Prostate gland (tissue), 2 donors: ENCODE measurements at regions not wholly inside any gene's neighbourhood (a gene's known extent, or its start where the extent isn't known, plus 50 kb on each side); places are given as distances from the start of the nearest gene placed in this dataset.

ENCODE experiments used
- DNase-seq: peaks from one replicate; pipeline ENCODE4 v3.0.0-alpha.2; 2019; ENCODE audit warnings: low spot score
- H3K27ac ChIP-seq, 2 donors: fragments of 200-600 bp; sonication (generic); 2 replicates each; pipeline ENCODE4 v1.5.1; 2017 to 2019
- H3K27me3 ChIP-seq: fragments of 200-600 bp; sonication (generic); replicated peaks from 2 replicates; pipeline ENCODE4 v1.5.1; 2019; ENCODE audit not compliant: insufficient read depth
- H3K36me3 ChIP-seq, 2 donors: fragments of 200-600 bp; sonication (generic); 1 replicate in 1 of 2; 2 replicates in 1 of 2; pipeline versions ENCODE4 v1.5.1 to v1.8.1; 2017 to 2019
- H3K4me1 ChIP-seq: fragments of 200-600 bp; sonication (generic); replicated peaks from 2 replicates; pipeline ENCODE4 v1.5.1; 2019
- H3K4me3 ChIP-seq, 2 donors: fragments of 200-600 bp; sonication (generic); 2 replicates each; pipeline ENCODE4 v1.5.1; 2017 to 2019
- H3K9me3 ChIP-seq: fragments of 200-600 bp; sonication (generic); 2 replicates; pipeline ENCODE4 v1.5.1; 2017
- CTCF ChIP-seq, 4 experiments: fragments of 200-600 bp in 2 of 4; fragments of 450-650 bp in 2 of 4; sonication (generic) in 2 of 4; IDR thresholded peaks; 1 replicate in 3 of 4; 2 replicates in 1 of 4; pipeline ENCODE4 v1.5.1; 2016 to 2019; ENCODE audit warnings: antibody characterized with exemption in 4 of 4, mild to moderate bottlenecking in 2 of 4, moderate library complexity in 2 of 4
- POLR2A ChIP-seq: fragments of 450-650 bp; IDR thresholded peaks from one replicate; pipeline ENCODE4 v1.6.1; 2016; ENCODE audit warnings: antibody characterized with exemption, mild to moderate bottlenecking
- POLR2AphosphoS5 ChIP-seq: sonication (generic); formaldehyde crosslinking; IDR thresholded peaks from one replicate; pipeline ENCODE4 v1.6.1; 2017; ENCODE audit warnings: antibody characterized with exemption
- WGBS: methylation state at CpG from one replicate; pipeline ENCODE4 v1.1.5; 2018; 5-methylcytosine and 5-hydroxymethylcytosine counted together
- intact Hi-C: fragments of 100-400 bp; cut with DNase I; formaldehyde crosslinking; loops from one replicate; pipeline ENCODE4 v1.14.2; 2022

DNA sequence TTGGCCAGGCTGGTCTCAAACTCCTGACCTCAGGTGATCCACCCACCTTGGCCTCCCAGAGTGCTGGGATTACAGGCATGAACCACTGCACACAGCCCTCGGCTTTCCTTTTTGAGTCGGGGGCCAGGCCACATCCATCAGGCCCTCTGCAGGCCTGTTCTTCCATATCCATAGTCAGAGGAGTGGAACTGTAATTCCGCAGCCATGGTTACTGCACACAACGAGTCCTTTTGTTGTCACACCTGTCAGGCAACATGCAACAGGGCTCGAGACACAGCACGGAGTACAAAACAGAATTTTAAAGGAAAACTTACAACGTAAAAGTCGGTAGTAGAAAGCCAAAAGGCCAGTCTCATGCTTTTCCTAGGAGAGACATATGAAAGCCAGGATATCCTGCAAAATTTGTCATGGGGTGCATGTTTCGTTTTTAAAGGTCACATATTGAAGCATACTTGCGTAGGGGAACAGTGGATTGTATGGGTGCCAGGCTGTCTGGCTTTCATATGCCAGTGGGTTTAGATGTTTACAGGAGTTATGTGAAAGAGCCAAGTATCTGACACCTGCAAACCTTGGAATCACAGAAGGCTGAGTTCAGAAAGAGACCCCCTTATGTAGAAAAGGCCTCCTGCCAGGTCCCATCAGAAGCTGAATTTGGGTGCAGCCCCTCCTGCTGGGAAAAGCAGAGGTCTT is 63.2 kb upstream of the LPP start:
- Histone ChIP-seq H3K36me3 (no peaks in the 10 kb centered on the region), H3K9me3 (no peaks in the 10 kb centered on the region), H3K27ac (no peak overlapping the region), H3K4me1 (no peaks in the 10 kb centered on the region), H3K27me3 (no peaks in the 10 kb centered on the region), H3K4me3 (no peak overlapping the region)
- intact Hi-C loops = no loop called here
- DNase-seq = no peak
- TF ChIP-seq POLR2AphosphoS5 (peak; percentile 14), POLR2A (no peak)
- 64% methylated on average over 10 of the region's 10 CpGs for WGBS

DNA sequence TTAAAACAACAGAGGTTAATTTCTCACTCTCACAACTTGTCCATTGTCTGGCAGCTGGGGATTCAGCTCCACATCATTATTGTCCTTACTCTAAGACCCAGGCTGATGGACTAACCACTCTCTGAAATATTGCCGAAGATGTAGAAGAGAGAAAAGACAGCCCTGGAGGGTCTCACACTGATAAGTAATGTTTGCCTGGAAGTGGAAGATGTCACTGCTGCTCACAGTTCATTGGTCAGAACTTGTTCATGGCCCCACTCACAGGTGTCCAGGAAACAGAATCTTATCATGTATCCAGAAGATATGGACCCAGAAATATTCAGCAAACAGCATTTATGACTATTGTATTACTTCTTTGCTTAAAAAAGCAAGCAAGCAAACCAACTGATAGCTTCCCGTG is 62.2 kb upstream of the LPP start:
- no peak overlapping the region for H3K27ac ChIP-seq
- no peak for TF ChIP-seq POLR2AphosphoS5

DNA sequence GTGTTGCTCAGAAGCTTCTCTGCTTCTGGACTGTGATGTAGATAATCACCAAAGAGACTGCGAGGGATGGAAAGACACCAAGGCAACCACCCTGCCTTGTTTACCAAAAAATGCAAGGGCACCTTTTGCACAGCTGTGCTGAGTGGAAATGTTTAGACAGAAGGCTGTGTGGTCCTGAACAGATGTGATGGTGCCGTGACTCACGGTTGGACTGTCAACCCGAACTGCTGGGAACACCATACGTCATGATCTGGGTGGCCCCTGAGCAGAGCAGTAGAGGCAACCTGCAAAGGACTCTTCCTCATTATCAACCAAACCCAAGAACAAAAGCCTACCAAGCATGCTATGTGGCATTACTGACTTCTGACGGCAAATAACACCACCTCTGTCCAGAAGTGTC is 61.3 kb upstream of the LPP start:
- Histone ChIP-seq H3K27ac (no peak overlapping the region), H3K4me3 (no peak overlapping the region), H3K36me3 (no peaks in the 10 kb centered on the region), H3K4me1 (no peaks in the 10 kb centered on the region), H3K27me3 (no peaks in the 10 kb centered on the region), H3K9me3 (no peaks in the 10 kb centered on the region)
- intact Hi-C loops = no loop called here
- 86% methylated on average over 6 of the region's 6 CpGs for WGBS
- TF ChIP-seq POLR2AphosphoS5 (no peak), POLR2A (no peak), CTCF (IDR thresholded peaks at IDR 0.05) (no peak)
- no peak for DNase-seq

More for the DNA sequence above, 62.2 kb upstream of the LPP start:
- H3K9me3 ChIP-seq = no peaks in the 10 kb centered on the region
- intact Hi-C loops = no loop called here
- no peaks in the 10 kb centered on the region for H3K4me1 ChIP-seq
- H3K4me3 ChIP-seq = no peak overlapping the region
- no peaks in the 10 kb centered on the region for H3K27me3 ChIP-seq
- no peak for DNase-seq
- WGBS = 99% methylated on average over 2 of the region's 2 CpGs
- no peaks in the 10 kb centered on the region for H3K36me3 ChIP-seq

- intact Hi-C loops = no loop called here
- WGBS = 93% methylated on average over 2 of the region's 2 CpGs
- Histone ChIP-seq H3K4me3 (no peak overlapping the region), H3K36me3 (no peaks in the 10 kb centered on the region), H3K9me3 (no peaks in the 10 kb centered on the region), H3K27me3 (no peaks in the 10 kb centered on the region), H3K27ac (no peak overlapping the region), H3K4me1 (no peaks in the 10 kb centered on the region)
- no peak for DNase-seq
- TF ChIP-seq CTCF (IDR thresholded peaks at IDR 0.05) = no peak
- TF ChIP-seq POLR2AphosphoS5 = no peak
- no peak for TF ChIP-seq POLR2A
Measured at GRCh38 chr3:188095431-188095830, 58.5 kb upstream of the LPP start.

- H3K27ac ChIP-seq = no peak overlapping the region
- H3K4me1 ChIP-seq = no peaks in the 10 kb centered on the region
- 82% methylated on average over 7 of the region's 7 CpGs for WGBS
- no peak overlapping the region for H3K4me3 ChIP-seq
- no peaks in the 10 kb centered on the region for H3K27me3 ChIP-seq
- intact Hi-C loops = no loop called here
- no peaks in the 10 kb centered on the region for H3K36me3 ChIP-seq
- no peak for TF ChIP-seq CTCF (IDR thresholded peaks at IDR 0.05)
- TF ChIP-seq POLR2A = no peak
- TF ChIP-seq POLR2AphosphoS5 = no peak
- DNase-seq = no peak
- no peaks in the 10 kb centered on the region for H3K9me3 ChIP-seq
Measured at GRCh38 chr3:188097791-188098190, 56.2 kb upstream of the LPP start.

- intact Hi-C loops = no loop called here
- no peaks in the 10 kb centered on the region for H3K9me3 ChIP-seq
- H3K27me3 ChIP-seq = no peaks in the 10 kb centered on the region
- no peaks in the 10 kb centered on the region for H3K4me1 ChIP-seq
- WGBS = 87% methylated on average over 6 of the region's 6 CpGs
- no peak for TF ChIP-seq POLR2A
- TF ChIP-seq CTCF (IDR thresholded peaks at IDR 0.05) = no peak
- TF ChIP-seq POLR2AphosphoS5 = no peak
- no peak for DNase-seq
- no peak overlapping the region for H3K27ac ChIP-seq
- H3K4me3 ChIP-seq = no peak overlapping the region
- no peaks in the 10 kb centered on the region for H3K36me3 ChIP-seq
Measured at GRCh38 chr3:188099907-188100306, 54.0 kb upstream of the LPP start.
